ENCODE measurements at regions not wholly inside any gene's neighbourhood (a gene's known extent, or its start where the extent isn't known, plus 50 kb on each side); places are given as distances from the start of the nearest gene placed in this dataset.

DNA sequence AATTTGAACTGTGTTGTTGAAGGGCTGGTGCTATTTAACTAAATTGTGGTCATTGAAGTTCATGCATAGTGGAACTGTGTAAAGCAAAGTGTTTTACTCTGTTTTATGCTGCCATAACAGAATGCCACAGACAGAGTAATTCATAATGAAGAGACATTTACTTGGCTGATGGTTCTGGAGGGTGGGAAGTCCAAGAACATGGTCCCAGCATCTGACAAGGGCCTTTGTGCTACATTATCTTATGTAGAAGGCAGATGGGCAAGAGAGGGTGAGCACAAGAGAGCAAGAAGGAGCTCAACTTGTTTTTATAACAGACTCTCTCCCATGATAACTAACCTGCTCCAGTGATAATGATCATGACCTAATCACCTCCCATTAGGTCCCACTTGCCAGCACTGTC is 101.9 kb upstream of the NR3C1 start:
- no peaks in the 10 kb centered on the region for H3K79me2 ChIP-seq (ENCODE audit: control insufficient read depth, insufficient read depth, low read length)
- FAIRE-seq (no peak), DNase-seq (ENCODE audit: low read depth, low spot score) (no peak)
- no peaks in the 10 kb centered on the region for H3K9me3 ChIP-seq (ENCODE audit: control insufficient read depth, low read depth, low read length)
- TF ChIP-seq, protein P1, sequence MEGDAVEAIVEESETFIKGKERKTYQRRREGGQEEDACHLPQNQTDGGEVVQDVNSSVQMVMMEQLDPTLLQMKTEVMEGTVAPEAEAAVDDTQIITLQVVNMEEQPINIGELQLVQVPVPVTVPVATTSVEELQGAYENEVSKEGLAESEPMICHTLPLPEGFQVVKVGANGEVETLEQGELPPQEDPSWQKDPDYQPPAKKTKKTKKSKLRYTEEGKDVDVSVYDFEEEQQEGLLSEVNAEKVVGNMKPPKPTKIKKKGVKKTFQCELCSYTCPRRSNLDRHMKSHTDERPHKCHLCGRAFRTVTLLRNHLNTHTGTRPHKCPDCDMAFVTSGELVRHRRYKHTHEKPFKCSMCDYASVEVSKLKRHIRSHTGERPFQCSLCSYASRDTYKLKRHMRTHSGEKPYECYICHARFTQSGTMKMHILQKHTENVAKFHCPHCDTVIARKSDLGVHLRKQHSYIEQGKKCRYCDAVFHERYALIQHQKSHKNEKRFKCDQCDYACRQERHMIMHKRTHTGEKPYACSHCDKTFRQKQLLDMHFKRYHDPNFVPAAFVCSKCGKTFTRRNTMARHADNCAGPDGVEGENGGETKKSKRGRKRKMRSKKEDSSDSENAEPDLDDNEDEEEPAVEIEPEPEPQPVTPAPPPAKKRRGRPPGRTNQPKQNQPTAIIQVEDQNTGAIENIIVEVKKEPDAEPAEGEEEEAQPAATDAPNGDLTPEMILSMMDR (optimal IDR thresholded peaks at IDR 0.05 in 1 of 3, IDR thresholded peaks at IDR 0.05 in 1 of 3, conservative IDR thresholded peaks at IDR 0.05 in 1 of 3; ENCODE audit: extremely low read depth in 1 of 3, insufficient read depth in 2 of 3, low read length in 3 of 3): no peak
- no peak for TF ChIP-seq EZH2 (IDR thresholded peaks at IDR 0.05; ENCODE audit: low read length)
- H3K36me3 ChIP-seq (ENCODE audit: control insufficient read depth in 2 of 2, extremely low read depth in 1 of 2, insufficient read depth in 2 of 2, low read length in 2 of 2): no peaks in the 10 kb centered on the region
- H3K4me3 ChIP-seq (ENCODE audit: control insufficient read depth in 2 of 3, extremely low read depth in 1 of 3, insufficient read depth in 2 of 3, low read depth in 1 of 3, low read length in 3 of 3): no peak overlapping the region
- H2AFZ ChIP-seq (ENCODE audit: control insufficient read depth, low read length): no peak overlapping the region
- H3K27ac ChIP-seq (ENCODE audit: control insufficient read depth, insufficient read depth, low read length): no peak overlapping the region
- H3K27me3 ChIP-seq (ENCODE audit: control insufficient read depth, extremely low read depth, insufficient read depth, low read length): no peaks in the 10 kb centered on the region
- no peak overlapping the region for H3K4me2 ChIP-seq (ENCODE audit: control insufficient read depth, extremely low read depth, insufficient read depth, low read depth, low read length)
- no peaks in the 10 kb centered on the region for H4K20me1 ChIP-seq (ENCODE audit: control insufficient read depth, extremely low read depth, insufficient read depth, low read length)
- peaks cover 14% of the 10 kb centered on the region for H3K4me1 ChIP-seq (ENCODE audit: control insufficient read depth, extremely low read depth, insufficient read depth, low read length)
- dilution Hi-C loops (cut with MboI; ENCODE audit: extremely low pct_ligation_motif_present, low sequenced_read_pairs): no loop called here
- no peaks in the 10 kb centered on the region for H3K9me1 ChIP-seq (ENCODE audit: control insufficient read depth, extremely low read depth, insufficient read depth, low read length)
- no peak overlapping the region for H3K9ac ChIP-seq (ENCODE audit: control insufficient read depth, extremely low read depth, insufficient read depth, low read length)

DNA sequence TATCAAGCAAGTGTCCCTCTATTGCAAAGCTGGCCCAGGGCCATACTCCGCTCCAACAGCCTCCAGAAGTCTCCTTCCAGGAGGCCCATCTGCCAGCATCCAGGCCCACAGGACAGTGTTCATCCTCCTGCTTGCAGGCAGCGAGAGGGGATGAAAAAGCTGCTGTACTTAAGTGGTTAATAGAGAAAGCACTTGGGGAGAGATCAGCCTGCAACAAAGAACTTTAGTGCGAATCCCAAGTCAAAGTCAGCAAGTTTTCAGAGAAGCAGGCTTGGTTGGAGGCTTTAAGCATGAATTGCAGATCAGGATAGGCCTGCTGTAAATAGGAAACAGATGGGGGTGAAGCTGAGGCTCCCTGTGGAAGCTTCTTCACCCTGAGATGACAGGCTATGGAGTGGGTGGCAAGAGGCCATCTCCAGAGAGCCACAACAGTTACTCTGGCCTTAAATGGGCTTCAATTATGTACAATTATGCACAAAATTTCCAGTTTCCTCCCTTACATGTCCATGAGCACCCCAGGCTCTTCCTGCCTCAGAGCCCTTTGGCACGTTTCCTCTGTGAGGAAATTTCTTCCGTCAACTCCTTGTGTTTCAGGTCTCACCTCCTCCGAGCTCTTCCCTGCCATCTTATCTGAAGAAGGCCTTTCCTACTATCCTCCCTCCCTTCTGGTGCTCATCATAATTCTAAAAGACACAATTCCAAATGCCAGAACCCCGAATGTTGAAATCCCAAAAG is 98.0 kb upstream of the NR3C1 start:
- H3K36me3 ChIP-seq (ENCODE audit: control insufficient read depth in 2 of 2, extremely low read depth in 1 of 2, insufficient read depth in 2 of 2, low read length in 2 of 2): no peaks in the 10 kb centered on the region
- H4K20me1 ChIP-seq (ENCODE audit: control insufficient read depth, extremely low read depth, insufficient read depth, low read length): no peaks in the 10 kb centered on the region
- peak overlapping the region; percentile 23 for H2AFZ ChIP-seq (ENCODE audit: control insufficient read depth, low read length)
- TF ChIP-seq EZH2 (IDR thresholded peaks at IDR 0.05; ENCODE audit: low read length): no peak
- TF ChIP-seq, protein P1 (optimal IDR thresholded peaks at IDR 0.05 in 1 of 3, IDR thresholded peaks at IDR 0.05 in 1 of 3, conservative IDR thresholded peaks at IDR 0.05 in 1 of 3; ENCODE audit: extremely low read depth in 1 of 3, insufficient read depth in 2 of 3, low read length in 3 of 3): no peak
- FAIRE-seq (no peak), DNase-seq (ENCODE audit: low read depth, low spot score) (no peak)
- H3K27ac ChIP-seq (ENCODE audit: control insufficient read depth, insufficient read depth, low read length): no peak overlapping the region
- H3K4me2 ChIP-seq (ENCODE audit: control insufficient read depth, extremely low read depth, insufficient read depth, low read depth, low read length): no peak overlapping the region
- no peaks in the 10 kb centered on the region for H3K79me2 ChIP-seq (ENCODE audit: control insufficient read depth, insufficient read depth, low read length)
- no peak overlapping the region for H3K4me3 ChIP-seq (ENCODE audit: control insufficient read depth in 2 of 3, extremely low read depth in 1 of 3, insufficient read depth in 2 of 3, low read depth in 1 of 3, low read length in 3 of 3)
- dilution Hi-C loops (cut with MboI; ENCODE audit: extremely low pct_ligation_motif_present, low sequenced_read_pairs): no loop called here
- H3K27me3 ChIP-seq (ENCODE audit: control insufficient read depth, extremely low read depth, insufficient read depth, low read length): no peaks in the 10 kb centered on the region
- no peak overlapping the region for H3K9ac ChIP-seq (ENCODE audit: control insufficient read depth, extremely low read depth, insufficient read depth, low read length)
- no peaks in the 10 kb centered on the region for H3K9me1 ChIP-seq (ENCODE audit: control insufficient read depth, extremely low read depth, insufficient read depth, low read length)
- no peaks in the 10 kb centered on the region for H3K9me3 ChIP-seq (ENCODE audit: control insufficient read depth, low read depth, low read length)
- peaks cover 5% of the 10 kb centered on the region for H3K4me1 ChIP-seq (ENCODE audit: control insufficient read depth, extremely low read depth, insufficient read depth, low read length)
